Activated T-helper 9 cell treated with anti-CD3 and anti-CD28 coated beads, Interleukin-2, amount 50 U/mL, for 16 hours (primary cell): ENCODE measurements at regions not wholly inside any gene's neighbourhood (a gene's known extent, or its start where the extent isn't known, plus 50 kb on each side); places are given as distances from the start of the nearest gene placed in this dataset.

Experiments used
- DNase-seq: peaks from one replicate; pipeline ENCODE4 v3.0.0-alpha.2; 2020; ENCODE audit warnings: low read depth

GRCh38 chr1:5713101-5714010 lies 278.9 kb downstream of the NPHP4 start:
- DNase-seq = no peak

GRCh38 chr1:5711956-5712645 lies 280.1 kb downstream of the NPHP4 start:
- DNase-seq = no peak

DNA sequence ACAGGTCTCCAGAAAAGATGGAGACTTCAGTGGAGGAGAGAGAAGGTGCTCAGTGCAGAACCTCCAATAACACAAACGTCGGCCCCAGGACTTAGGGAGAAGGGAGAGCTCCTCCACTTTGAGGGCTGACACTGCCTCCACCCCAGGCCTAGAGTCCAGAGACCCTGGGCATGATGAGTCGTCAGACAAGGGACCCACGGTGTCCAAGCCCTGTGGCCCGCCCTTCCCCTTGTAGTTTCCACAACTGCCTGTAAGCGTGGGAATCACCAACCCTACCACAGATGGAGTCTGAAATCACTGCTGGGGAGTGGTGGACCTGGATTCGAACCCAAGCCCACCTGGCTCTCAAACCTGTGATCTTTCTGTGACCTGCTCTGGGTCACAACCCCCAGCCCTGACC lies 281.1 kb downstream of the NPHP4 start:
- no peak for DNase-seq

DNA sequence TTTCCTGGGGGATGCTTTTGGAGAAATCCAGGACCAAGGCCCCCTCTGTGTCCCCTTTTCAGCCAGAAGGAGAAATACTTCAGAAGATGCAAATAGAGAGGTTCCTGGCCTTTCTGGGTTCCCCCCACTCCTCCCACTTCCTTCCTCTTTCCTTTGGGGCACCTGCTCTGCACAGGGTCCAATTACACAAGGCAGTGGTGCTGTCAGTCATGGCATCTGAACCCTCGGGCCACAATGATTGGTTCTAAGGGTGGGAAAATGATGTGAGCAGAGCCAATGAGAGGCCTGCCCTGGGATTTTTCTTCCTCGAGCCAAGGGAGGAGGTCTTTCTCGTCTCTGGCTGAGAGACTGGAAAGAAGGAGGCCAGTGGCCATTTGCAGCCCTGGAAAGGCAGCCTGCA lies 282.2 kb downstream of the NPHP4 start:
- no peak for DNase-seq

- DNase-seq = no peak
These were observed 282.7 kb downstream of the NPHP4 start for GRCh38 chr1:5709461-5709975.

- DNase-seq = no peak
These were observed 283.6 kb downstream of the NPHP4 start for GRCh38 chr1:5708346-5709245.

GRCh38 chr1:5707566-5708345 lies 284.5 kb downstream of the NPHP4 start:
- no peak for DNase-seq

DNA sequence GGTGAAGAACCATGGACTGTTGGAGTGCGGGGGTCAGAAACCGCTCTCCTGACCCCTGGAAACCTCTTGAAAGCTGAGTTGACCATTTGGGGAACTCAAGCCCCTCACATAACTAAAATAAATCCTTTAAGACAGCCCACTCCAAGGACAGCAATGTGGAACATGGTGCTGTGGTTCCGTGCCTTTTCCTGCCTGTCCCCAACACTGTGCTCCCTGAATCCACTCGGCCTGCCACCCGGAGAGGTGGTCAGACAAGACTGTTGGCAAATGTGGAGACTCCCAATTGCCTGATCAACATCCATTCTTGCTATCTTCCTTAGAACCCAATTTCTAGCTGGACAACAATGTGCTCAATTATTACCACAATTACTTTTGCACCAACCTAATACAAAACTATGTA lies 286.0 kb downstream of the NPHP4 start:
- DNase-seq = no peak

DNA sequence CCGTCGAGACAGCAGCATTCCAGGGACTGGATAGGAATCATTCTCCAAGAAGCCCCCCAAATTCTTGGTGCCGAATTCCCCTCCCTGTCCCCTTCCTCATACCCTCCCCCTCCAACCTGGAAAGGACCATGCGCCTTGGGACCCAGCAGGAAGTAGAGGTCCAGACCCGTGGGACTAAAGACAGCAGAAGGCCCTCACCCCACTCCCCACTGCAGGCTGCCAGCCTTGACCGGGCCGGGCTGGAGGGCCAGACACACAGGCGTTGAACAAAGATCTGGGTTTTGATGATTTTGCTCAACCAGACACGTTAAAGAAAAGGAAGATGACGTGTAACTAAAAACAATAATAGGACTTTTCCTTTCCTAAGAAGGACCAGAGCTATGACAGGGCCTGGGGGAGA lies 286.5 kb downstream of the NPHP4 start:
- DNase-seq = no peak

DNA sequence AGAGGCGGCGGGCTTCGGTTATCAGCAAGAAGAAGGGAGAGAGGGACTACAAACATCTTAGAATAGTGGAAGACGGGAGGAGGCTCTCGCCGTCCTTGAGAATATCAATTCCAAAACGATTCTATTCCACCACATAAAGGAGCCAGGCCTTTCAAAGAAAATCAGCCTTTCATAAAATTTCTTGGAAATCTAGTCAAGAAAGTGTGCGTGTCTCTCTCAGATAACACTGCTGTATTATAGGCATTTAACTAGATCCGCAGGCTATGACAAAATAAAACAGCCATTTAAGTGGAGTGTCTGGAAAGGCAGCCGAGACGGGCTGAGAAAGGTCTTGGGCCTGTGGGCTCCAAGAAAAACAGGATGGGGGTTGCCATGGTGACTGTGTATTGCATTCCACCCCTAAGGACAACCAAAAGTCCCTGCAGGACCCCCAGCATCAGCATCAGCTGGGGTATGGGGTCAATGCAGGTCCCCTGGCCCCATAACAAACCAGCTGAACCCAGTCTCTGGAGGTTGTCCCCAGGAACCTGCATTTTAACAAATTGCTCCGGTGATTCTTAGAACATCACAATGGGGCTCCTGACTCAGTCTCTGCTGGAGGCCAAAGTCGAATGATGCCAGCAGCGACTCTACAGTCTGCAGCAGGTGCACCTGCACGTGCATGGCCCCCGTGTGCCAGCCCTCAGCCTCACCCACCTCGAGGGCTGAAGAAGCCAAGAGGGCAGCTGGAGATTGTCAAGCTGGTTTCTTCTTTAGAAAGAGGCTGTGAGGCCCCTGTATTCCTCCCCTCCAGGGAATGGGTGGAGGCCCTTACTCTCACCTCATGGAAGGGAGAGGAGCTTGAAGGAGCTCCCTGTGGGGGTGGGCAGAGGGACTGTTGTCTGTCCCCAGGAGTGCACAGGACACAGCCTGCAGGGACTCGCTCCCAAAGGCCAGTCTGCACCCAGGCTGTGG lies 287.4 kb downstream of the NPHP4 start:
- DNase-seq = no peak

- no peak for DNase-seq
These were observed 290.6 kb downstream of the NPHP4 start for GRCh38 chr1:5701642-5702041.

DNA sequence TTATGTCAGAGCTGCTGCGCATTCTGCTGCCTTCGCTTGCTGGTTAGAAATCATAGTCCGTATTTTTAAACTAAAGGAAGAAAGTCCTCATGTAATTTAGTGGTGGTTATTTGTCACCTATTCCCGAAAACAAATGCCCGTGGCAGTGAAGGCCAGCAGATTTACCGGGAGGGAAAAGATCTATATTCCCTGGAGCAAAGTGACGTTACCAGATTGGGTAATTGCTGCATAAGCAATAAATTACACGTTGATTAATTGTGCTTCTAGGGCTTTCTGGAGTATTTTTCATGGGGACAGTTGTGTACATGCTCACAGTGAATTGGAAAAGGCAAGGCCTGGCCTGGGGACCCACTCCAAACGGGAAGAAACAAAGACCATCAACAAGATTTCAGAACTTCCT lies 298.7 kb downstream of the NPHP4 start:
- DNase-seq = no peak

DNA sequence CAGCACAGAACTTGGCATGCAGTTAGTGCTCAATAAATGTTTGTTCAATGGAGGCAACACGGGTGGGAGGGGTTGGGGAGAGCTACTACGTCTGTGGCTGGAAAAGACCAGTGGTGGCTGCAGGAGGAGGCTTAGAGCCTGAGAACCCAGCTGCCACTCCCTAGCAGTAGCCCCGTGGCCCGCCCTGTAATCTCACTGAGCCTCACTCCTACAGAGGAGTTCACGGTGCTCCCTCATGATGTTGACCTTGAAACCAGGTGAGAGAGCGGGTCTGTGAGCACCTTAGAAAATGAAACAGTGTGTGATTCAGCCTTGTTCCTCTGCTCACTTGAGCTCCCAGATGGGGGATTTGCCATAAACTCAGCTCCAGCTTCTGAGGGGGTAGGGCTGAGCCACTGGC lies 299.6 kb downstream of the NPHP4 start:
- no peak for DNase-seq

DNA sequence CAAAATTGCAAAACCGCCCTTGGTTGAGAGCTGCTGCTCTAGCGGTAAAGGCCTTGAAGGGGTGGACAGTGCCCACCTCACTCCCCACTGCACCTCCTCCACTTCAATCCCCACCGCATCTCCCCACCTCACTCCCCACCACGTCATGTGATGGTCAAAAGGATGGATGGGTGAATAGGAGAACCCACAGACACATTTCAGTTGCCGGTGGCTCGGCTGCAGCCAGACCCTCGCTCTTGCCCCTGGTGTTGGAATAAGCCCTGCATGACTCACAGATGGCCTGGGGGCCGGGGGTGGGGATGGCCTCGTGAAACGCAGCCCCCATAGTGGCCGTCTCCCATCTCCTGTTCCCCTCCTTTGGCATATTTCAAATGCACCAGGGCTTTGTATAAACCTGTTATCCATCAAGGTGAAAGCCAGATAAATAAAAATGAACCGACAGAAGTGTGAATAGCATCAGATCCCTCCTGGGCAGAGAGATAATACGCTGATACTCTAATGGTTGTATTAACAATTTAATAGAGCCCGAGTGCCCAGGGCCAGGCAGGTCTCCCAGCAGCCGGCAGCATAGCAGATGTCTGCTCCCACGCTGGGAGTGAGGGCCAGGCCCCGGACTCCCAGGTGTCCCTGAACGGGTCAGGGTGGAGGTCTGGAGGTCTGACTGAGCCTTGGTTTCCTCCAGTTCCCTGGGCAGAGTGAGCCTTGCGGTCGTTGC lies 300.3 kb downstream of the NPHP4 start:
- no peak for DNase-seq

GRCh38 chr1:5690898-5691297 lies 301.3 kb downstream of the NPHP4 start:
- no peak for DNase-seq

- DNase-seq = no peak
These were observed 301.9 kb downstream of the NPHP4 start for GRCh38 chr1:5690291-5690690.

DNA sequence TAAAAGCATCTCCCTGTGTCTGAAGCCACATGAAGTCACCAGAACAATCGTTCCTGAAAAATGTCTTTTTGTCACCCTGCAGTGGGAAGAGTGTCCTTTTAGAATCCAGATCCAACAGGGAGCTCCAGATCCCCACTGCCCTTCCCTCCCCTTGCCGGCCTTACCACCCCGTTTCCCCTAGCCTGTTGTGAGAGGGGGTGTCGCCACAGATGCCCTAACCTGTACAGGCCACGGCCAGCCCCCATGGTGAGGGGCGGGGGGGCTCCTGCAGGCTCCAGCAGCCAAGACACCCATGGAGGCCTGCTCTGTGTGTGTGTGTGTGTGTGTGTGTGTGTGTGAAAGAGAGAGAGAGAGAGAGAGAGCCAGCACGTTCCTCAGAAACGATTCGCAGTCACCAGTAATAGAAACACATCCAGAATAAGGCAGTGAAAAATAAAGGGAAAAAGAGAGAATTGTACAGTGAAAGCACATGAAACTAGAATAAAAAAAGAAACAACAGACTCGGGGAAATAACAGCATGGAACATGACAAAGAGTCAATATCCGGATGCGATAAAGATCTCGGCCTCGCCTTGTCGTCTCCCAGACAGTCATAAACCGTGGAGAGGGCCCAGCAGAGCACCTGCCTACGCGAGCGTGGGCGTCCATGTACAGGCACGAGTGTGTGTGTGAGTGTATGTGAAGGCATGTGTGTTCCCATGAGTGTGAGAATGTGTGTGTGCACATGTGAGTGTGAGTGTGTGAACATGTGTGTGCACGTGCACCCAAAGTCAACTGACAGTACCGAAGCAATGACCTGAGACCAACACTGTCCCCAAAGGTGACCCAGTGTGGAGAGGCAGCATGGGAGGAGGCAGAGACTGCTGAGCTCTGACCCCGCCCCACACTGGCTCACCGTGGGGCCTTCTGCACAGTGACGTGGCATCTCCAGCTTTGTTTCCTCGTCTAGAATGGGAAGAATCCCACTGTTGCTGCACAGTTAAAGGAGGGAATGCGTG lies 303.8 kb downstream of the NPHP4 start:
- no peak for DNase-seq
